WTC11 (cell line): ENCODE measurements at regions not wholly inside any gene's neighbourhood (a gene's known extent, or its start where the extent isn't known, plus 50 kb on each side); places are given as distances from the start of the nearest gene placed in this dataset.

ENCODE experiments used
- ATAC-seq: fragments of 200-7000 bp; cut with Tn5 transposase; 2 replicates; pipeline ENCODE4 v1.10.0; 2021; ENCODE audit warnings: mild to moderate bottlenecking, moderate library complexity
- CTCF ChIA-PET: fragments of 300-600 bp; sonication (Branson Sonifier 250); formaldehyde crosslinking; loops from one replicate; lab custom pipeline; 2021; ENCODE audit warnings: antibody characterized with exemption; lab: Charles Lee
- POLR2A ChIA-PET: fragments of 350-600 bp; sonication (Branson Sonifier 250); formaldehyde crosslinking; loops from one replicate; lab custom pipeline; 2021; ENCODE audit warnings: antibody characterized with exemption; lab: Charles Lee
- DNase-seq: peaks from one replicate; pipeline ENCODE4 v3.0.0; 2021; ENCODE audit warnings: low spot score
- H3K27ac Mint-ChIP-seq: 2 replicates; pipeline ENCODE4 v1.8.0; 2021; ENCODE audit warnings: mixed read lengths
- H3K27me3 Mint-ChIP-seq: 2 replicates; pipeline ENCODE4 v1.8.0; 2021; ENCODE audit warnings: low read depth, mild to moderate bottlenecking, moderate library complexity, mixed read lengths
- H3K36me3 Mint-ChIP-seq: 2 replicates; pipeline ENCODE4 v1.8.0; 2021; ENCODE audit warnings: mixed read lengths
- H3K4me1 Mint-ChIP-seq: 2 replicates; pipeline ENCODE4 v1.8.0; 2022; ENCODE audit warnings: mixed read lengths
- H3K4me3 Mint-ChIP-seq: 2 replicates; pipeline ENCODE4 v1.8.0; 2021; ENCODE audit warnings: mild to moderate bottlenecking, moderate library complexity, mixed read lengths
- H3K9me3 Mint-ChIP-seq: 2 replicates; pipeline ENCODE4 v1.8.0; 2021; ENCODE audit warnings: mixed read lengths
- AFF4 ChIP-seq: sonication (generic); formaldehyde crosslinking; IDR thresholded peaks from 2 replicates; pipeline ENCODE4 v1.8.1; 2023; ENCODE audit warnings: mild to moderate bottlenecking, missing genetic modification reagents, borderline replicate concordance
- AR ChIP-seq: fragments of 250-450 bp; sonication (Bioruptor Pico); IDR thresholded peaks from 2 replicates; pipeline ENCODE4 v1.9.0; 2021; ENCODE audit warnings: mild to moderate bottlenecking
- FOXP1 ChIP-seq: sonication (generic); formaldehyde crosslinking; IDR thresholded peaks from 2 replicates; pipeline ENCODE4 v1.8.0; 2022; ENCODE audit warnings: missing genetic modification reagents, mild to moderate bottlenecking, moderate library complexity, borderline replicate concordance
- GRHL2 ChIP-seq: fragments of 250-450 bp; sonication (Bioruptor Pico); IDR thresholded peaks from 2 replicates; pipeline ENCODE4 v1.8.0; 2022; ENCODE audit warnings: mild to moderate bottlenecking, moderate library complexity; ENCODE audit not compliant: insufficient replicate concordance, severe bottlenecking
- IRF2 ChIP-seq: sonication (generic); formaldehyde crosslinking; IDR thresholded peaks from 2 replicates; pipeline ENCODE4 v1.8.0; 2022; ENCODE audit warnings: low read depth, missing genetic modification reagents, borderline replicate concordance
- JAZF1 ChIP-seq: fragments of 250-450 bp; sonication (Bioruptor Pico); IDR thresholded peaks from 2 replicates; pipeline ENCODE4 v1.9.0; 2021; ENCODE audit warnings: moderate library complexity, mild to moderate bottlenecking, inconsistent platforms
- JUN ChIP-seq: sonication (generic); formaldehyde crosslinking; IDR thresholded peaks from 2 replicates; pipeline ENCODE4 v1.8.0; 2023; ENCODE audit warnings: mild to moderate bottlenecking, missing genetic modification reagents
- MLX ChIP-seq: sonication (generic); formaldehyde crosslinking; IDR thresholded peaks from 2 replicates; pipeline ENCODE4 v1.8.1; 2023; ENCODE audit warnings: mild to moderate bottlenecking, missing genetic modification reagents, moderate library complexity
- MYBL2 ChIP-seq: sonication (generic); formaldehyde crosslinking; IDR thresholded peaks from 2 replicates; pipeline ENCODE4 v1.8.1; 2023; ENCODE audit warnings: mild to moderate bottlenecking, moderate library complexity, missing genetic modification reagents
- NFE2L1 ChIP-seq: sonication (generic); formaldehyde crosslinking; IDR thresholded peaks from 2 replicates; pipeline ENCODE4 v1.8.1; 2023; ENCODE audit warnings: missing genetic modification reagents
- NR1H2 ChIP-seq: sonication (generic); formaldehyde crosslinking; IDR thresholded peaks from 2 replicates; pipeline ENCODE4 v1.9.0; 2021; ENCODE audit warnings: mild to moderate bottlenecking, moderate library complexity, missing genetic modification reagents
- NR3C1 ChIP-seq: sonication (generic); formaldehyde crosslinking; conservative IDR thresholded peaks from 2 replicates; pipeline ENCODE4 v1.8.1; 2023; ENCODE audit warnings: low read depth, mild to moderate bottlenecking, missing genetic modification reagents
- SMAD3 ChIP-seq: sonication (generic); formaldehyde crosslinking; IDR thresholded peaks from 2 replicates; pipeline ENCODE4 v1.8.0; 2022; ENCODE audit warnings: missing genetic modification reagents, mild to moderate bottlenecking, borderline replicate concordance
- TEAD1 ChIP-seq: sonication (generic); formaldehyde crosslinking; IDR thresholded peaks from 2 replicates; pipeline ENCODE4 v1.8.0; 2022; ENCODE audit warnings: mild to moderate bottlenecking, missing genetic modification reagents
- ZNF263 ChIP-seq: sonication (generic); formaldehyde crosslinking; IDR thresholded peaks from 2 replicates; pipeline ENCODE4 v1.8.1; 2022; ENCODE audit warnings: low read depth, mild to moderate bottlenecking, moderate library complexity, missing genetic modification reagents
- ZNF416 ChIP-seq: fragments of 250-450 bp; sonication (Bioruptor Pico); IDR thresholded peaks from 2 replicates; pipeline ENCODE4 v1.9.0; 2021; ENCODE audit warnings: mild to moderate bottlenecking, inconsistent platforms
- ZNF425 ChIP-seq: fragments of 250-450 bp; sonication (Bioruptor Pico); conservative IDR thresholded peaks from 2 replicates; pipeline ENCODE4 v1.9.0; 2021; ENCODE audit warnings: mild to moderate bottlenecking
- ZSCAN18 ChIP-seq: fragments of 250-450 bp; sonication (Bioruptor Pico); IDR thresholded peaks from 2 replicates; pipeline ENCODE4 v2.1.2; 2022; ENCODE audit warnings: mild to moderate bottlenecking, moderate library complexity
- TF ChIP-seq, protein P1 (sequence below): sonication (generic); formaldehyde crosslinking; IDR thresholded peaks from 2 replicates; pipeline ENCODE4 v1.8.1; 2023; ENCODE audit warnings: mild to moderate bottlenecking, moderate library complexity, missing genetic modification reagents

DNA sequence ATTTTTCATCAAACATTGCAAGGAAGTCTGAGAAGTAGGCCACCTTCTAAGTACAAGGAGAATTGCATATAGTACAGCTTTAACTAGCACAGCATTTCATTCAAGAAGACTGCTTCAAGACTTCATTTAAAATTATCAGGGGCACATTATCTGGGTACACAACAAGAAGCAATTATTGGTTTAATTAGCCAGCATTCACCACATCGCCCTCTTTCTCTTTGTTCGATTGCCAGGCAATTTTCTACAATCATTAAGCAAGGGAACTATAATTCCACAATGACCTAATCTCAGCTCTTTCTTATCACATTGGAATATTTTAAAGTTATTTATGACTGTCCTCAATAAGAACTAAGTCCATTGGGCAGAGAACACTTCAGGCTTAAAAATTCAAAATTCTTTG lies 1347.1 kb upstream of the PABPC4L start (continued):
- TF ChIP-seq, protein P1, sequence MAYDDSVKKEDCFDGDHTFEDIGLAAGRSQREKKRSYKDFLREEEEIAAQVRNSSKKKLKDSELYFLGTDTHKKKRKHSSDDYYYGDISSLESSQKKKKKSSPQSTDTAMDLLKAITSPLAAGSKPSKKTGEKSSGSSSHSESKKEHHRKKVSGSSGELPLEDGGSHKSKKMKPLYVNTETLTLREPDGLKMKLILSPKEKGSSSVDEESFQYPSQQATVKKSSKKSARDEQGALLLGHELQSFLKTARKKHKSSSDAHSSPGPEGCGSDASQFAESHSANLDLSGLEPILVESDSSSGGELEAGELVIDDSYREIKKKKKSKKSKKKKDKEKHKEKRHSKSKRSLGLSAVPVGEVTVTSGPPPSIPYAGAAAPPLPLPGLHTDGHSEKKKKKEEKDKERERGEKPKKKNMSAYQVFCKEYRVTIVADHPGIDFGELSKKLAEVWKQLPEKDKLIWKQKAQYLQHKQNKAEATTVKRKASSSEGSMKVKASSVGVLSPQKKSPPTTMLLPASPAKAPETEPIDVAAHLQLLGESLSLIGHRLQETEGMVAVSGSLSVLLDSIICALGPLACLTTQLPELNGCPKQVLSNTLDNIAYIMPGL (CRISPR knock-in tag) = no peak
- TF ChIP-seq SMAD3 (CRISPR knock-in tag) (no peak), ZNF263 (CRISPR knock-in tag) (no peak), JUN (CRISPR knock-in tag) (no peak), AR (CRISPR knock-in tag) (no peak), ZNF425 (CRISPR knock-in tag) (no peak), NFE2L1 (CRISPR knock-in tag) (no peak), ZSCAN18 (CRISPR knock-in tag) (no peak), FOXP1 (CRISPR knock-in tag) (no peak), MLX (no peak), NR3C1 (CRISPR knock-in tag) (no peak)
- TF ChIP-seq, all 79 proteins: peak for 0

GRCh38 chr4:135545616-135546317 lies 1344.2 kb upstream of the PABPC4L start:
- H3K4me1 Mint-ChIP-seq = no peaks in the 10 kb centered on the region
- H3K27ac Mint-ChIP-seq = no peak overlapping the region
- no peaks in the 10 kb centered on the region for H3K27me3 Mint-ChIP-seq
- ChIA-PET CTCF (no interaction called here), POLR2A (no interaction called here)
- H3K9me3 Mint-ChIP-seq = no peaks in the 10 kb centered on the region
- DNase-seq = no peak
- no peak overlapping the region for H3K4me3 Mint-ChIP-seq
- no peaks in the 10 kb centered on the region for H3K36me3 Mint-ChIP-seq
- no peak for ATAC-seq
- TF ChIP-seq JAZF1 (CRISPR knock-in tag) (no peak), TEAD1 (CRISPR knock-in tag) (no peak), JUN (CRISPR knock-in tag) (no peak), IRF2 (CRISPR knock-in tag) (no peak), AR (CRISPR knock-in tag) (no peak), AFF4 (CRISPR knock-in tag) (no peak), GRHL2 (CRISPR knock-in tag) (no peak), ZNF263 (CRISPR knock-in tag) (no peak), MYBL2 (no peak), ZNF416 (CRISPR knock-in tag) (no peak), NR1H2 (CRISPR knock-in tag) (no peak)
